ENCODE measurements at regions not wholly inside any gene's neighbourhood (a gene's known extent, or its start where the extent isn't known, plus 50 kb on each side); places are given as distances from the start of the nearest gene placed in this dataset.
"Not testable (repeated sequence)": the region's sequence is repeated elsewhere in the genome, so short reads cannot be mapped to it uniquely, and the experiment has no call there.

DNA sequence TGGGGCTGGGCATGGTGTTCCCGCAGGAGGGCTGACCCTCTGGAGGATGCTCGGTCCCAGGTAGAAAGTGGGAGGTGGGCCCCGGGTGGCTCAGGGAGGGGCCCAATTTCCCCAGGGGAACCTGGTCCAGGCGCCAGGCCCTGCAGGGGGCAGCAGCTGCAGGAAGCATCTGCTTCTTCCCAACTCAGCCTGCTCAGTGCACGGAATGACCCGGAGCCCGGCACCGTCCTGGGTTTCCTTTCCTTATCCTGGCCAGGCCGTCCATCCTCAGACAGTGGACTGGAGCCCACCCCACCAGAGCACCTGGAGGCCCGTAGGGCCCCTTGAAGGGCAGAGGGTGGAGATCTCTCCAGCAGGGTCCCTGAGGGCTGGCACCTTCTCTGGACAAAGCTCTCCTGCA, 111.0 kb downstream of the TMEM121 start:
- not testable (repeated sequence) for DNase-seq (ENCODE audit: low read depth)

DNA sequence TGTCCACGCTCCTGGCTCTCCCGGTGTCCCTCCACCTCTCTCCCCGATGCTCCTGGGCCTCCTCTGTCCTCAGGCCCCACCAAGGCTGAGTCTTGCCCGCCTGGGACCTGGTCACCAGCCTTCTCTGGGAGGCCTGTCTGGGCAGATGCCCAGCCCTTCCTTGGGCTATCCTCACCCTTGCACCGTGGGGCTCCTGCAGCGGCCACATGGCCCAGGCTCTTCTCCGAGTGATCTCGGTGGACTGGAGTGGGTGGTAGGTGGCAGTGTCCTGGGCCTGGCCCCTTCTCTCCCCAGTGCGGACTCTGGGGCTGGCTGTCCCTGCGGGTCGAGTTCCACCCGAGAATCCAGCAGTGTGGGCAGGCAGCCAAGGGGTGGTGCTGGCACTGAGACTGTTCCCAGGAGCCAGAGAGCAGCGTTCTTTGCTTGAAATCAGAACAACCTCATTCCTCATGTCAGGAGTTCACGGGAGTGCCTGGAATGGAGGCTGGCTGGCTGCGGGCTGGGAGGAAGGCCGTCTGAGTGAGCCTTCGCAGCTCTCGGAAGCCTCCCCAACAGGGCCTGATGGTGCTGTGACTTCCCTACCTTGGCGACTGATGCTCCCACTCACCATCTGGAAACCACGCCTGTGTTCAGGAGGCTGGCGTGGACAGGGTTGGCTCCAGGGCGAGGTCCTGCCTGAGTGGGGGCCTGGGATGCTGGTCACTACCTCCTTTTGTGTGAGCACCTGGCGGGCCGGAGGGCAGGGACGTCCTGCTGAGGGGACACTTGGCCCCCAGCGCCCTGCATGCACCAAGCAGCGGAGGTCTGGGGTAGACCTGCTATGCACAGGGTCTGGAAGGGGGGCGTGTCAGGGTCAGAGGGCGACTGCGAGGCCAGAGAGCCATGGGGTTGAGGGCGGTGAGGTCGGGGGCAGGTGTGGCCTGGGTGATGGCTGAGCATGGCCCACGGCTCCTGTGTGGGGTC, 113.9 kb downstream of the TMEM121 start:
- not testable (repeated sequence) for DNase-seq (ENCODE audit: low read depth)

DNA sequence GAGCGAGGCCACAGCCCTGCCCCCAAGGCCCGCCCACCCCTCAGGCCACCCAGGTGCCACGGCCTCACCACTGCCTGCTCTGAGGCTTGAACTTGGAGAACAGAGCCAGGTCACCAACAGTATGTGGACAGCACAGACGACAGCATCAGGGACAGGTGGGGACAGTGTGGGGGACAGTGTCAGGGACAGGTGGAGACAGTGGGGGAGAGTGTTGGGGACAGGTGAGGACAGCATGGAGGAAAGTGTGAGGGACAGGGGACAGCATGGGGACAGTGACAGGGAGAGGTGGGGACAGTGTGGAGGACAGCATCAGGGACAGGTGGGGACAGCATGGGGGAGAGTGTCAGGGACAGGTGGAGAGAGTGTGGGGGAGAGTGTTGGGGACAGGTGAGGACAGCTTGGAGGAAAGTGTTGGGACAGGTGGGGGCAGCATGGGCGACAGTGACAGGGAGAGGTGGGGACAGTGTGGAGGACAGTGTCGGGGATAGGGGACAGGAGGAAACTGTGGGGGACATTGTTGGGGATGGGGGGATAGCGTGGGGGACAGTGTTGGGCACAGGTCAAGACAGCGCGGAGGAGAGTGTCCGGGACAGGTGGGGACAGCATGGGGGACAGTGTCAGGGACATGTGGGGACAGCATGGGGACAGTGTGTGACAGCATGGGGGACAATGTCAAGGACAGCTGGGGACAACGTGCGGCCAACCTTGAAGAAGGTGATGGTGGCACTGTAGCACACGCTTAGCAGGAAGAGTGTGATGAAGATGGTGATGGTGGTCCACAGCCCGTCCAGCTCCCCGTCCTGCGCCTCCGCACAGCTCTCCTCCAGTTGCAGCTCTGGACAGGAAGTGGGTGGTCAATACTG, 114.9 kb downstream of the TMEM121 start:
- no peak for DNase-seq (ENCODE audit: low read depth)

DNA sequence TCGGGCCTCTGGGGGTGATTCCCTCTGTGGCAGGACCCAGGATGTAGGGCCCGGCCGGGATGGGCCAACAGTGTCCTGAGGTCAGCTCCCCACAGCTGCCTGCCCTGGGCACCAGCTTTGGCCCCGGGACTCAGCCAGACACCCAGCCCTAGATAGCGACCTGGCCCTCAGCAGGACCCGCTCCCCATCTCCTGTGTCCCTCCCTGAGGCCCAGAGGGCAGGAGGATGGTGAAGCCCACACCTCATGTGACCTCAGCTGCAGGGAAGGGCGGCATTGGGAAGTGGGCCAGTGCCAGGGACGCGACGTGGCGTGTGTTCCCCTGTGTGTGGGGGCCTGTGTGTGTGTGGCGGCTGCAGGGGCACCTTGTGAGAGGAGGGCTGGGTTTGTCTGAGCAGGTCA, 115.6 kb downstream of the TMEM121 start:
- not testable (repeated sequence) for DNase-seq (ENCODE audit: low read depth)

DNA sequence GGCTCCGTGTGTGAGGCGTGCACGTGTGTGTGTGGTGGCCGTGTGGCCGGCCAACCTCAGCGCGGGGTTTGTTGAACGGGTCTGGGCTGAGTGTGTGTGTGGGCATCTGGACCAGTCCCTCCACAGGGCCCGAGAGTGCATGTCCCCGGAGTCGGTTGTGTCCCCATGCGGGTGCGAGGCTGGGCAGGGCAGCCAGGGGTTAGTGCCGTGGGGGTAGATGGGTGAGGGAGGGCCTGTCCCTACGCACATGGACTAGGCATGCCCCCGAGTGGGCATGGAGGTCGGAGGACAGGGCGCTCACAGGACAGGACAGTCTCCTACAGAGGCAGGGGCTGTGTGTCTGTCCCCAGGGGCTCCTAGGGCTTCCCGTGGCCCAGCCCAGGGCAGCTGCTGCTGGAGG, 116.1 kb downstream of the TMEM121 start:
- DNase-seq (ENCODE audit: low read depth): not testable (repeated sequence)

DNA sequence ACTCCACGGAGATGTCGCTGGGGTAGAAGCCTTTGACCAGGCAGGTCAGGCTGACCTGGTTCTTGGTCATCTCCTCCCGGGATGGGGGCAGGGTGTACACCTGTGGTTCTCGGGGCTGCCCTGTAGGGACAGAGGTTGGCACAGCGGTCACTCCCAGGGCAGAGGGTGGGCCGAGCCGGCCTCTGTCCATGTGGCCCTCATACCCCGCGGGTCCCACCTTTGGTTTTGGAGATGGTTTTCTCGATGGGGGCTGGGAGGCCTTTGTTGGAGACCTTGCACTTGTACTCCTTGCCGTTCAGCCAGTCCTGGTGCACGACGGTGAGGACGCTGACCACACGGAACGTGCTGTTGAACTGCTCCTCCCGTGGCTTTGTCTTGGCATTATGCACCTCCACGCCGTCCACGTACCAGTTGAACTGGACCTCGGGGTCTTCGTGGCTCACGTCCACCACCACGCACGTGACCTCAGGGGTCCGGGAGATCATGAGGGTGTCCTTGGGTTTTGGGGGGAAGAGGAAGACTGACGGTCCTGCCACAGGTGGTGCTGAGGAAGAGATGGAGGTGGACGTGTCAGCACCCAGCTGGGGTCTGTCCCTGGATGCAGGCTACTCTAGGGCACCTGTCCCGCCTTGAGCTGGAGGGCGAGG, 117.1 kb downstream of the TMEM121 start:
- DNase-seq (ENCODE audit: low read depth): not testable (repeated sequence)

DNA sequence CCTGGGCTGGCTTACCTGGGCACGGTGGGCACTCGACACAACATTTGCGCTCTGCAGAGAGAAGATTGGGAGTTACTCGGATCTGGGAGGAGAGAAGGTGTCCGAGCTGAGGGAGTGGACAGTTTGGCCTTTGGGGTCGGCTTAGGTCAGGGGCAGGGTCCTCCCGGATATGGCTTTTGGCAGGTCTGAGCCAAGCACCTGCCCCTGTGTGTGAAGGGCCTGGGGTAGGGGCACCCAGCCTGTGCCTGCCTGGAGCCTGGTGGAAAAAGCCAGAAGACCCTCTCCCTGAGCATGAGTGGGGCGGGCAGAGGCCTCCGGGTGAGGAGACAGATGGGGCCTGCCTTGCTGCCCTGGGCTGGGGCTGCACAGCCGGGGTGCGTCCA, 117.7 kb downstream of the TMEM121 start:
- DNase-seq (ENCODE audit: low read depth): not testable (repeated sequence)

DNA sequence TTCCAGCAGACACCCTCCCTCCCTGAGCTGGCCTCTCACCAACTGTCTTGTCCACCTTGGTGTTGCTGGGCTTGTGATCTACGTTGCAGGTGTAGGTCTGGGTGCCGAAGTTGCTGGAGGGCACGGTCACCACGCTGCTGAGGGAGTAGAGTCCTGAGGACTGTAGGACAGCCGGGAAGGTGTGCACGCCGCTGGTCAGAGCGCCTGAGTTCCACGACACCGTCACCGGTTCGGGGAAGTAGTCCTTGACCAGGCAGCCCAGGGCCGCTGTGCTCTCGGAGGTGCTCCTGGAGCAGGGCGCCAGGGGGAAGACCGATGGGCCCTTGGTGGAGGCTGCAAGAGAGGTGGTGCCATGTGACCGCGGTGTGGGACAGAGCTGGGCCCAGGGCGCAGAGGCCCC, 118.1 kb downstream of the TMEM121 start:
- DNase-seq (ENCODE audit: low read depth): not testable (repeated sequence)

DNA sequence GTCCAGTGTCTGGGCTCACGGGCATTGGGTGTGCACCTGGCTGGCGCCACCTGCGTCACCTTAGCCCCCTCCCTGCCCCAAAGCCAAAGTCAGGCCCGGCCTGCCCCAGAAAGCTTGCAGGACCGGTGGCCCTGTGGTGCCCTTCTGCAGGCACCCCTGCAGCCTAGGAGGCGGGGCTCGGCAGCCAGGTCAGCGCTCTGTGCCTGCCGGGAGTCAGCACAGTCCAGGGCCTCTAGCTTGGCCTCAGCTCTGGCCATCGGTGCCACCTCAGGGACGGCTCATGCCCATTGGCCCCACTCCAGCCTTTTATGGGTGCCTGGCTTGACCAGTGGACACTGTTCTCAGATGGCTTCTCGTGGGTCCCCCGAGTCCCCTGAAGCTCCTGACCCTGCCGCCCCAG, 118.5 kb downstream of the TMEM121 start:
- not testable (repeated sequence) for DNase-seq (ENCODE audit: low read depth)

DNA sequence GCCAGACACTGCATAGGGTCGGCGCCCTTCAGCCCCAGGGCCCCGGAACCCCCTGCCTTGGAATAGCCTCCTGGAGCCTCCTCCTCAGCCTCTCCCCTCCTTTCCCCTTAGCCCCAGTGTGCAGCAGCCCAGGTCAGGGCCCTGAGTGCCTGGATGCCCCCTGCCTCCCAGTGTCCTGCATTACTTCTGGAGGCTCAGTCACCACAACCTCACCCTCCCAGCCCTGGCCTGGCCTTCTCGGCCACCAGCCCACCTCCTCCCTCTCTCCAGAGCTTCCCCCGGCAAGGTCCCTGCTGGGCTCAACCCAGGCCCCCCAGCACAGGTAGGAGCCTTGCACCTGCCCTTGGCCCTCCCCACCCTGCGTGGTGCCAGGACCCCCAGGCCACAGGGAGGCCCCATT, 119.0 kb downstream of the TMEM121 start:
- DNase-seq (ENCODE audit: low read depth): not testable (repeated sequence)

DNA sequence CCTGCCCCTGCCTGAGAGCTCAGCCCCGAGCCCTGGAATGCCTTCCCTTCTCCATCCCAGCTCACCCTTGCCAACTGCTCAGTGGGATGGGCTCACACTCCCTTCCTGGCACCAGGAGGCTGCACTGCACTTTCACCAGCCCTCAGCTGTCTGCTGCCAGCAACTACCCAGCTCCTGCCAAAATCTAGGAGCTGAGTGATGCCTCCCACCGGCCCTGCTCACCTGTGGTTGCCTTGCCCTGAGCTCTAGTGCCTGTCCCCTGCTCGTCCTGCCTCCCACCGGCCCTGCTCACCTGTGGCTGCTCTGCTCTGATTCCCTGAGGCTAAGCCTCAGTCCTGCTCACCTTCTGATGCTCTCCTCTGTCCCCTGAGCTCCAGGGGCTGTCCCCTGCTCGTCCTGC, 119.8 kb downstream of the TMEM121 start:
- no peak for DNase-seq (ENCODE audit: low read depth)

DNA sequence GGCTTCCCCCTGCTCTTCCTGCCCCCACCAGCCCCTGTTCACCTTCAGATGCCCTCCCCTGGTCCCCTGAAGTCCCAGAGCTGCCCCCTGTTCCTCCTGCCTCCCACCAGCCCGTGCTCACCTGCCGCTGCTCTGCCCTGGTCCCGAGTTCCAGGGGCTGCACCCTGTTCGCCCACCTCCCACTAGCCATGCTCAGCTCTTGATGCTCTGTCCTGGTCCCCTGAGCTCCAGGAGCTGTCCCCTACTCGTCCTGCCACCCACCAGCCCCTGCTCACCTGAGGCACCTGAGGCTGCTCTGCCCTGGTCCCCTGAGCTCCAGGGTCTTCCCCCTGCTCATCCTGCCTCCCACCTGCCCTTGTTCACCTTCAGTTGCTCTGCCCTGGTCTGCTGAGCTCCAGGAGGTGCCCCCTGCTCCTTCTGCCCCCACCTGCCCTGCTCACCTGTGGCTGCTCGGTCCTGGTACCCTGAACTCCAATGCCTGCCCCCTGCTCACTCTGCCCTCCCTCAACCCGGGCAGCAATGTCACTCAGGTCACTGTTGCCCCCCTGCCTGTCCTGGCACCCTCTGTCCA, 120.4 kb downstream of the TMEM121 start:
- not testable (repeated sequence) for DNase-seq (ENCODE audit: low read depth)

DNA sequence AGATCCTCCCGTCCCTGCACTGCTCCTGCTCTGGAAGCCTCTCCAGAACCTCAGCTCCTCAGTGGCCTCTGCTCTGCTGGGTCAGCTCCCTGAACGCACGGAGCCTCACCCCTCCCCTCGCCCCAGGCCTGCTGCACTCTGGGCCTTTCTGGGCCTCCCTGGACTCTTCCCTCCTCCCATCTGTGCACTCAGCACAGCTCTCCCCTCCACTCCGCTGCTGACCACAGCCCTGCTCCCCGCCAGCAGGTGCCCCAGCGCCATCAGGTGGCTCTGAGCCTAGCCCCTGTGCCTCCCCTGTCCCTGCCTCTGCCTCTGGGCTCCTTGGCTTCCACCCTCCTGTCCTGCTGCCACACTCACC, 121.0 kb downstream of the TMEM121 start:
- not testable (repeated sequence) for DNase-seq (ENCODE audit: low read depth)

DNA sequence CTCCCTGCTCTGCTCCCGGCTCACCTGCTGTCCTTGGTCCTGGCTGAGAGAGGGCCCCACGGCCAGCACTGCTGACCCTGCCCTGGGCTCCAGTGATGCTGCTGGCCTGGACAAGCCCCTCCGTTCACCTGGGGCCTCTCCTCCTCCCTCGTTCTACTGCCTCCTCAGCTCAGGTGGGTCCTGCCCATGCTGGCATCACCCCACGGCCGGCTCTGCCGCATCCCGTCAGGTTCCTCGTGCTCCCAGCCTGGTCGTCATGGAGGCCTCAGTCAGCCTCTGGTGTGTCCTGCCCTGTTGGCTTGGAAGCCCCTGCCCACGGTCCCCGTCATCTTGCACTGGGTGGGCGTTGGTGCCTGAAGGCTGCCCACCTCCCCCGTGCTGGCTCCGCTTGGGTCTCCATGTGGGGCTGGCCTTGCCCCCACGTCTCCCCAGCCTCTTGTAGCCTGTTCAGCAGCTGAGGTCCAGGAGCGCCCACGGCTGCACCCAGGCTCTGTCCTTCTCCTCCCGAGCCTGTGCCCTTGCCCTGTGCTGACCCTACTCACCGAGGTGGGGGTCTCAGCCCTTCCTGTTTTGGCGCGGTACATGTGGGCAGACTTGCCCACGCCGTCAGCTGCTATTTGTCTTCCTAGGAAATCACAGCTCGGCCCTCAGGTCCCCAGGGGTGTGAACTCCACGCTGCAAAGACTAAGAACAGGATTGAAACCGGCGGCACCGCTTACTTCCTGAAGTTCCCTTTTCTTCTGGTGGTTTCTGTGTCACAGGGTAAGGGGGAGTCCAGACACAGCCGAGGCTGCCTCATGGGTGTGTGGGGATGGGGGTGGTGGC, 121.6 kb downstream of the TMEM121 start:
- DNase-seq (ENCODE audit: low read depth): no peak

DNA sequence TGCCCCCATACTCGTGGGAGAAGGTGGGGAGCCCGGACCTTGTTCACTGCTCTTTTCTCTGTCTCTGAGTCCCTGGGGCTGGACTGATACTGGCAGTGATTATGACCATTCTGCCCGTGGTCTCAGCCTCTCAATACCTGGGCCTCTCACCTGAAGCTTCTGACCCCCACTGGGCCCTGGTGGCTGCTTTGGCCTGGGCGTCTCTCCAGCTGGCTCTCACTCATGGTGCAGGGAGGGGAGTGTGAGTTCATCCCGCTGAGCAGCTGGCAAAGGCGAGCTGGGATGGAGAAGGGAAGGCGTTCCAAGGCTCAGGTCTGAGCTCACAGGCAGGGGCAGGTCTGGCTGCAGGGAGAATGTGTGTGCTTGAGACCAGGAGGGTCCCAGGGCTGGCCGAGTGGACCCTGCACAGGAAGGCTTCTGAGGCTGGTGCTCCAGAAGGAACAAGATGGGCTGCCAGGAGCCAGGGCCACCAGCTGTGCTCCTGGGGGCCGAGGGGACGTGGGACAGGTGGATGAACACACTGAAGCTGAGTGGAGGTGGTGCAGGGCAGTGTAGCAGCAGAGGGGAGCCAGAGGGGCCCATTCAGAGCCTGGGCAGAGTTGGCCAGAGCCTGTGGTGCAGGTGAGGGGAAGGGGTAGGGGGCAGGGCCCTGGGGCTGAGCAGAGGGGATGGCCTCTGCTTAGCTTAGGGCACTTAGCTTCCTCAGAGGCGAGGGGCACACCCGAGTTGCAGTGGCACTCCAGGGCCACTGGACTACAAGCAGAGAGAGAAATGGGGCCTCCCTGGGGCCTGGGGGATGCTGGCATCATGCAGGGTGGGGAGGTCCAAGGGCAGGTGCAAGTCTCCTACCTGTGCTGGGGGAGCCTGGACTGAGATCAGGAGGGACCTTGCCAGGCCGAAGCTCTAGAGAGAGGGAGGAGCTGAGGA, 122.5 kb downstream of the TMEM121 start:
- DNase-seq (ENCODE audit: low read depth): not testable (repeated sequence)

DNA sequence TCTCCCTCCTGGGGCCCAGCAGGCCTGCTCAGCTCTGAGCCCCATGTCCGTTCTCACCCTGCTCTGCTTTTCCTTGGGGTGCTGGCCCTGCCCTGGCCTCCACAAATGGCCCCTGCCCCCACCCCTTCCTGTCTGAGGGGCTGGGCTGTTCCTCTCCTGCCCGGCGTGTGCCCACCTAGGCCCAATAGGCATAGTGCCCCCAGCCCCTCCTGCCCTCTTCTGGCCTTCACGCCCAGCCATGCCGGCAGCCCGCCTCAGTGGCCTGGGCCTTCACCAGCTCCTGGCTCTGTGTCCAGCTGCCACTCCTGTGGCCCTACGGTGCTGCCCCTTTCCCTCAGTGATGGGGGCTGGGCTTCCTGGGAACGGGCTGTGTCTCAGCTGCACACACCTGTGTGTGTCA, 125.9 kb downstream of the TMEM121 start:
- not testable (repeated sequence) for DNase-seq (ENCODE audit: low read depth)

DNA sequence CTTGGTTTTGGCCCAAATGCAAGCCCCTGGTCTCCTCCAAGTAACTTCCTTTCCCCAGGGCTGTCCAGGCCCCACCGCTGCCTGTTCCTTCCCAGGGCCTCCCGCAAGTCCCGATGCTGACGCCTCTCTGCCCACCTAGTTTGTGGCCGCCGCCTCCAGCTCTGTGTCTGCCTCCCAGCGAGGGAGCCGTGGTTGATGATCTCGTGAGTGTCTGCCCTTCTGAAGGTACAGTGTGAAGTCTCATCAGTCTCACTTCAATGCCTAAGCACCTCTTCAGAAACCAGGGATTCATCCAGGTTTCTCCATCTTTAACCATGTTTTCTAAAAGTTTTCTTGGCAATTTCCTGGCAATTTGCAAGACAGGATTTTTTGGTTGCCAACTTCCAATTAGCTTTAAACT, 127.5 kb downstream of the TMEM121 start:
- DNase-seq (ENCODE audit: low read depth): not testable (repeated sequence)

DNA sequence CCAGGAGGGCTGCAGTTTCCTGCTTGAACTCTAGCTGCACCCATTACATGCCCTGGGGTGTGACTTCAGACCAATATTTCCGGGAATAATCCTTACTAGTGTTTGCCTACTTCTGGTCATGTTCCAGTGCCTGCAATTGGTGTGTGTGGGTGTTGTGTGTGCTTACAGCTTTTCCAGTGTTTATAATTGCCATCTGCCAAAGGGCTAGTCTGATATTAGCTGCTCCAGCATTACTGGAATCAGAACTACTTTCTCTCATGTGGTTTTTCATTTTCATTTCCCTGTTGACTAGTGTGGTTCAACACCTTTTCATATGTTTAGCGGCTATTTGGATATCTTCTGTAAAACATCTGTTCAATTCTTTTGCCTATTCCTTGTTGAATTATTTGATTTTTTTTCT, 132.9 kb downstream of the TMEM121 start:
- DNase-seq (ENCODE audit: low read depth): not testable (repeated sequence)

DNA sequence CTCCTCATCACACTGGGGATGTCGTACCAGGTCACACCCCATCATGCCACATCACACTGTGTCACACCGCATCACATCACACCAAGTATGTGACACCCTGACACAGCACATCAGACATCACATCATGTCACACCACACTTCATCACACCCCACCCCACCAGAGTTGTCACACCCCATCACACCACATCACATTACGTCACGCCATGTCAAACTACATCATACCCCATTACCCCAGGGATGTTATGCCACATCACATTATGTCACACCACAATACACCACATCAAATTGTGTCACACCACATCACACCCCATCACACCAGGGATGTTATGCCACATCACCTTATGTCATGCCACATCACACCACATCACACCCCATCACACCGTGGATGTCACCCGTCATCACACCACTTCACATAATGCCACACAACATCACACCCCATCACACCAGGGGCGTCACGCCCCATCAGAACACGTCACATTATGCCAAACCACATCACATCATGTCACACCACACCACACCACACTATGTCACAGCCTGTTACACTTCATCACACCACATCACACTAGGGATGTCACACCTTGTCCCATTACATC, 133.6 kb downstream of the TMEM121 start:
- DNase-seq (ENCODE audit: low read depth): no peak
